ENCODE measurements at regions not wholly inside any gene's neighbourhood (a gene's known extent, or its start where the extent isn't known, plus 50 kb on each side); places are given as distances from the start of the nearest gene placed in this dataset.

- TF ChIP-seq CTCF (IDR thresholded peaks at IDR 0.05) (no peak), EP300 (IDR thresholded peaks at IDR 0.05) (no peak)
These were observed 239.8 kb downstream of the LMX1A start for GRCh38 chr1:165116732-165117131.
